Neural progenitor cell (in vitro differentiated cells): ENCODE measurements at regions not wholly inside any gene's neighbourhood (a gene's known extent, or its start where the extent isn't known, plus 50 kb on each side); places are given as distances from the start of the nearest gene placed in this dataset.

Source experiments
- DNase-seq: peaks from one replicate; pipeline ENCODE4 v3.0.0-alpha.2; 2016; ENCODE audit warnings: low spot score
- H2AFZ ChIP-seq: fragments of 200-600 bp; sonication (generic); replicated peaks from 2 replicates; pipeline ENCODE4 v1.6.1; 2016; ENCODE audit warnings: antibody characterized with exemption
- H3F3A ChIP-seq: fragments of 200-600 bp; sonication (generic); 2 replicates; pipeline ENCODE4 v1.6.1; 2016; ENCODE audit warnings: antibody characterized with exemption, low read depth
- H3K27ac ChIP-seq: fragments of 200-600 bp; sonication (generic); 2 replicates; pipeline ENCODE4 v1.5.1; 2016; ENCODE audit warnings: mild to moderate bottlenecking
- H3K27me3 ChIP-seq: fragments of 200-600 bp; sonication (generic); 2 replicates; pipeline ENCODE4 v1.6.1; 2016; ENCODE audit warnings: mild to moderate bottlenecking, moderate library complexity
- H3K36me3 ChIP-seq: fragments of 200-600 bp; sonication (generic); 2 replicates; pipeline ENCODE4 v1.5.1; 2016
- H3K4me1 ChIP-seq: fragments of 200-600 bp; sonication (generic); 2 replicates; pipeline ENCODE4 v1.6.1; 2016; ENCODE audit warnings: mixed run types
- H3K4me2 ChIP-seq: fragments of 200-600 bp; sonication (generic); 2 replicates; pipeline ENCODE4 v1.6.1; 2016
- H3K4me3 ChIP-seq: fragments of 200-600 bp; sonication (generic); 2 replicates; pipeline ENCODE4 v1.5.1; 2016
- H3K79me2 ChIP-seq: fragments of 200-600 bp; sonication (generic); 2 replicates; pipeline ENCODE4 v1.6.1; 2016; ENCODE audit warnings: low read depth
- H3K9ac ChIP-seq: fragments of 200-600 bp; sonication (generic); 2 replicates; pipeline ENCODE4 v1.6.1; 2016
- H3K9me3 ChIP-seq: fragments of 200-600 bp; sonication (generic); 2 replicates; pipeline ENCODE4 v1.5.1; 2016; ENCODE audit warnings: low read depth
- H4K20me1 ChIP-seq: fragments of 200-600 bp; sonication (generic); 2 replicates; pipeline ENCODE4 v1.6.1; 2016; ENCODE audit warnings: low read depth
- H3K27ac Mint-ChIP-seq: 3 replicates; pipeline ENCODE4 v1.8.0; 2021; ENCODE audit warnings: mixed read lengths
- H3K27me3 Mint-ChIP-seq: 2 replicates; pipeline ENCODE4 v1.8.0; 2022; ENCODE audit warnings: low read depth, mild to moderate bottlenecking, inconsistent platforms, moderate library complexity, mixed read lengths; ENCODE audit not compliant: insufficient read depth
- H3K36me3 Mint-ChIP-seq: 3 replicates; pipeline ENCODE4 v1.8.0; 2021; ENCODE audit warnings: mixed read lengths
- H3K4me1 Mint-ChIP-seq: 3 replicates; pipeline ENCODE4 v1.8.0; 2021; ENCODE audit warnings: mixed read lengths
- H3K4me3 Mint-ChIP-seq: 3 replicates; pipeline ENCODE4 v1.8.0; 2021; ENCODE audit warnings: mild to moderate bottlenecking, moderate library complexity, mixed read lengths
- H3K9me3 Mint-ChIP-seq: 3 replicates; pipeline ENCODE4 v1.8.0; 2020; ENCODE audit warnings: mixed read lengths
- EZH2 ChIP-seq: fragments of 200-600 bp; sonication (generic); IDR thresholded peaks from 2 replicates; pipeline ENCODE4 v1.6.1; 2017; ENCODE audit warnings: antibody characterized with exemption, mild to moderate bottlenecking, moderate library complexity
- EZH2phosphoT487 ChIP-seq: fragments of 200-600 bp; sonication (generic); IDR thresholded peaks from 2 replicates; pipeline ENCODE4 v1.6.1; 2017; ENCODE audit warnings: antibody characterized with exemption
- TF ChIP-seq, protein P1 (sequence below): fragments of 200-600 bp; sonication (generic); IDR thresholded peaks from 2 replicates; pipeline ENCODE4 v1.5.1; 2017; ENCODE audit warnings: antibody characterized with exemption, mild to moderate bottlenecking

DNA sequence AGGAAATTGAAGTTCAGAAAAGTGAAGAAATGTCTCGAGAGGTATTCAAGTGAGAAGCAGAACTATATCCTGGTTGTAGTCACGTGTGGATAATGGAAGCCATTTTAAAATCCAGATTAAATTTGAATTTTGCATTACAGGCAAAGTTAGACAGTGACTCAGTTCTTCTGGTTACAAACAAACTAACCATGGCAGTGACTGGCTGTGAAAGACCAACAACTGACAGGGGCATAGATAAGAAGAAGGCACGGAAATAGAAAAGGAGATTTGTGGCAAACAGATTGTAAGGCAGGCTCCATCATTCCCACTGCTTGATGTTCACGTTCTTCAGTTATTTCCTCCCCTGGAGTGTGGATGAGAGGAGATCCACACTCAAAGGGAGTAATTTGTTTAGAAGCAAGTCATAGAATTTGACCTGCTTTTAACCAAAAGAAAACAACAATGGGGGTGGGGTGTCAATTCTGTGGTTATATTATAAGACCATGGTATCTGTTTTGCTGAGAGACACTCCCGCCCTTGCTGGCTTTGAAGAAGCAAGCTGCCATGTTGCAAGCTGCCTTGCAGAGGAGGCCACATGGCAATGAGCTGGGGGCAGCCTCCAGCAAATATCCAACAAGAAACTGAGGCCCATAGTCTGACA is 795.3 kb downstream of the VRK1 start:
- Mint-ChIP-seq H3K27me3 (peaks cover 2% of the 10 kb centered on the region), H3K4me1 (no peaks in the 10 kb centered on the region)

DNA sequence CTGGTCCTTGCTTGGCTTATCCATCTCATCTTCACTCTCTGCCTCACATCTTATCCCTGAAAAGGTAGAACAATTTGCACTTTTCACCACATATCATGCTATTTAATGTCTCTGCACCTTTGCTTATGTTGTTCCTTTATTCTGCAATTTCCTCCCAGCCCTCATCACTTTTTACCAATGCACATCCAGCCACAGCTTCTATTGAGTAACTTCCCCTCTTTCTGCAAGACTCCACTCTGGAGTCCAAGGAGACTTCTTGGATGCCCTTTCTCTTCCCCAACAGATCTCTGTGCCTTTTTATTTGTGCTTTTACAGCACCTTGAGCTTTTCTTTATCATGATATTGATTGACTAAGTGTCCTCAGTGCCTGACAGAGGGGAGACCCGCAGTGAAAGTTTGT is 797.1 kb downstream of the VRK1 start:
- Histone ChIP-seq H3K9ac (no peak overlapping the region), H3K4me2 (no peak overlapping the region), H3K27me3 (no peaks in the 10 kb centered on the region), H2AFZ (no peak overlapping the region), H3K9me3 (no peaks in the 10 kb centered on the region), H4K20me1 (no peaks in the 10 kb centered on the region), H3F3A (no peaks in the 10 kb centered on the region), H3K79me2 (no peaks in the 10 kb centered on the region), H3K27ac (no peak overlapping the region), H3K4me1 (no peaks in the 10 kb centered on the region), H3K36me3 (no peaks in the 10 kb centered on the region), H3K4me3 (no peak overlapping the region)
- H3K36me3 Mint-ChIP-seq, result no peaks in the 10 kb centered on the region
- no peak overlapping the region for H3K4me3 Mint-ChIP-seq
- no peak for DNase-seq
- no peaks in the 10 kb centered on the region for H3K4me1 Mint-ChIP-seq
- TF ChIP-seq EZH2, result no peak
- TF ChIP-seq EZH2phosphoT487, result no peak
- TF ChIP-seq, protein P1, sequence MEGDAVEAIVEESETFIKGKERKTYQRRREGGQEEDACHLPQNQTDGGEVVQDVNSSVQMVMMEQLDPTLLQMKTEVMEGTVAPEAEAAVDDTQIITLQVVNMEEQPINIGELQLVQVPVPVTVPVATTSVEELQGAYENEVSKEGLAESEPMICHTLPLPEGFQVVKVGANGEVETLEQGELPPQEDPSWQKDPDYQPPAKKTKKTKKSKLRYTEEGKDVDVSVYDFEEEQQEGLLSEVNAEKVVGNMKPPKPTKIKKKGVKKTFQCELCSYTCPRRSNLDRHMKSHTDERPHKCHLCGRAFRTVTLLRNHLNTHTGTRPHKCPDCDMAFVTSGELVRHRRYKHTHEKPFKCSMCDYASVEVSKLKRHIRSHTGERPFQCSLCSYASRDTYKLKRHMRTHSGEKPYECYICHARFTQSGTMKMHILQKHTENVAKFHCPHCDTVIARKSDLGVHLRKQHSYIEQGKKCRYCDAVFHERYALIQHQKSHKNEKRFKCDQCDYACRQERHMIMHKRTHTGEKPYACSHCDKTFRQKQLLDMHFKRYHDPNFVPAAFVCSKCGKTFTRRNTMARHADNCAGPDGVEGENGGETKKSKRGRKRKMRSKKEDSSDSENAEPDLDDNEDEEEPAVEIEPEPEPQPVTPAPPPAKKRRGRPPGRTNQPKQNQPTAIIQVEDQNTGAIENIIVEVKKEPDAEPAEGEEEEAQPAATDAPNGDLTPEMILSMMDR, result no peak
- peaks cover 2% of the 10 kb centered on the region for H3K27me3 Mint-ChIP-seq
- H3K27ac Mint-ChIP-seq, result no peak overlapping the region
- no peaks in the 10 kb centered on the region for H3K9me3 Mint-ChIP-seq

More for the DNA sequence above, 795.3 kb downstream of the VRK1 start:
- no peaks in the 10 kb centered on the region for H4K20me1 ChIP-seq
- H3K27ac ChIP-seq, result no peak overlapping the region
- H3K27me3 ChIP-seq, result no peaks in the 10 kb centered on the region
- no peak overlapping the region for H3K4me2 ChIP-seq
- no peaks in the 10 kb centered on the region for H3K79me2 ChIP-seq
- H3K9me3 Mint-ChIP-seq, result no peaks in the 10 kb centered on the region
- H3K36me3 Mint-ChIP-seq, result no peaks in the 10 kb centered on the region
- H3K27ac Mint-ChIP-seq, result no peak overlapping the region
- H3K9ac ChIP-seq, result no peak overlapping the region
- TF ChIP-seq, protein P1, result no peak
- TF ChIP-seq EZH2, result no peak
- TF ChIP-seq EZH2phosphoT487, result no peak
- H3K4me3 Mint-ChIP-seq, result no peak overlapping the region
- no peak for DNase-seq
- H3F3A ChIP-seq, result no peaks in the 10 kb centered on the region
- no peaks in the 10 kb centered on the region for H3K36me3 ChIP-seq
- no peak overlapping the region for H3K4me3 ChIP-seq
- H3K4me1 ChIP-seq, result no peaks in the 10 kb centered on the region
- no peaks in the 10 kb centered on the region for H3K9me3 ChIP-seq
- no peak overlapping the region for H2AFZ ChIP-seq

DNA sequence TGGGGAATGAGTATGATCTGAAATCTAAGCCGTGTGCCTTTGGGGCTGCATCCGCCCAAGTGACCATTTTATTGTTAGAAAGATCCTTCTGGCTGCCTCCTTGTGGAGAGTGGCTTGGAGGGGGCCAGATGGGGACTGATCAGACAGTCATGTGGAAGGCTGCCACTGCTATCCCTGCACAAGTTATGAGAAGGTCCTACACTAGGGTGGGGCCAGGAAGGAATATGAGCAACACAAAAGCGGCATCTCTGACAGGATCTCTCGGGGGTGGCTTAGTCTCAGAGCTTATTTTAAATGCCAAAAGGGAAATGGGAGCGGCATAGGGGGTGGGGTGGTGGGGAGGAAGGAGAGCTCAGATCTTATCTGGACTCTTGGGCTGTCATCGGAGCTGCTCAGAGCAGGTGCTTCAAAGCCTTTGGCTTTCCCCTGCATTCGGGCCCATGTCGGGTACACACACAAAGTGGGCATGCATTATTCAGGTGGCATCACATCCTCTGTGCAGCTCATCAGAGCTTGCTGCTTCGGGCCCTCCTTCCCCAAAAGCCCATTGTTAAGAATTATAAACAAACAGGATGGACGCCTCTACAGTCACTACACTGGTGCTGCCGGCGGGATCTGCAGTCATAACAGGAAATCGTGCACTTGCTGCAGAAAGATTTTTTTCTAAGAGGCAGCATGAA is 805.4 kb downstream of the VRK1 start:
- H3K4me1 ChIP-seq, result no peaks in the 10 kb centered on the region
- no peaks in the 10 kb centered on the region for H3F3A ChIP-seq
- no peaks in the 10 kb centered on the region for H3K79me2 ChIP-seq
- H3K4me2 ChIP-seq, result no peak overlapping the region
- no peak overlapping the region for H2AFZ ChIP-seq
- Mint-ChIP-seq H3K9me3 (no peaks in the 10 kb centered on the region), H3K27ac (no peak overlapping the region), H3K4me3 (no peak overlapping the region), H3K36me3 (no peaks in the 10 kb centered on the region), H3K4me1 (no peaks in the 10 kb centered on the region), H3K27me3 (peaks cover 3% of the 10 kb centered on the region)
- no peaks in the 10 kb centered on the region for H3K36me3 ChIP-seq
- no peak for DNase-seq
- no peak overlapping the region for H3K4me3 ChIP-seq
- TF ChIP-seq EZH2phosphoT487 (no peak), EZH2 (no peak)
- TF ChIP-seq, protein P1, result no peak
- no peak overlapping the region for H3K27ac ChIP-seq
- H3K9ac ChIP-seq, result no peak overlapping the region
- H3K27me3 ChIP-seq, result no peaks in the 10 kb centered on the region
- H4K20me1 ChIP-seq, result no peaks in the 10 kb centered on the region
- no peaks in the 10 kb centered on the region for H3K9me3 ChIP-seq
